ENCODE measurements at regions not wholly inside any gene's neighbourhood (a gene's known extent, or its start where the extent isn't known, plus 50 kb on each side); places are given as distances from the start of the nearest gene placed in this dataset.

DNA sequence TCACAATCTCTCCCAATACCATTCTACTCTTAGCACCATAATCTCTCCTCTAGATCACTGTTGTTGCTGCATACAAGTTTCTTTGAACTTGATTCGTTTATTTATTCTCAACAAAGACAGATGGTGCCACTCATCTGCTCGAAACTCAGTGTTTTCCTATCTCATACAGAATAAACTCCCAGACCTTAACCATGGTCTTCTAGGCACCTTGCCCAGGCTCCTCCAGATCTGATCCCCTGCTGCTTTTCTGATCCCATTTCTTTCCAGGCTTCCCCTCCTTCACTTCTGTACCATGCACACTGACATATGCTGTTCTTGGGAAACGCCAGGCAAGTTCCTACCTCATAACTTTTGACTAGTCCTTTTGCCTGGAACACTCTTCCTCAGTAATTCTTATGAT is 645.7 kb downstream of the DNAJB9 start:
- TF ChIP-seq EZH2 (IDR thresholded peaks at IDR 0.05; ENCODE audit: low read length, unreplicated experiment) = no peak
- H3K9ac ChIP-seq (ENCODE audit: low read length) = no peak overlapping the region
- no peaks in the 10 kb centered on the region for H3K36me3 ChIP-seq (ENCODE audit: low read depth, low read length)
- no peak overlapping the region for H2AFZ ChIP-seq (ENCODE audit: low read length)
- H3K79me2 ChIP-seq (ENCODE audit: low read length) = no peaks in the 10 kb centered on the region
- no peak for ATAC-seq
- H3F3A ChIP-seq (ENCODE audit: low read length, unreplicated experiment) = no peaks in the 10 kb centered on the region
- DNase-seq = no peak
- BruUV-seq (replicated peaks) = no TSS peak
- no peaks in the 10 kb centered on the region for H3K27me3 ChIP-seq (ENCODE audit: low read length)
- CTCF ChIA-PET = no interaction called here
- POLR2A ChIA-PET (ENCODE audit: unreplicated experiment) = no interaction called here
- no peaks in the 10 kb centered on the region for H3K9me2 ChIP-seq (replicated peaks; ENCODE audit: low read length)
- intact Hi-C loops (cut with micrococcal nuclease) = no loop called here
- H3K4me2 ChIP-seq (ENCODE audit: low read length) = no peak overlapping the region
- no peak overlapping the region for H3K4me3 ChIP-seq (ENCODE audit: low read length)
- H4K20me1 ChIP-seq (ENCODE audit: low read length) = no peaks in the 10 kb centered on the region
- H3K27ac ChIP-seq (ENCODE audit: low read length) = no peak overlapping the region
- H3K9me3 ChIP-seq (ENCODE audit: low read length) = no peaks in the 10 kb centered on the region
- H3K4me1 ChIP-seq (ENCODE audit: insufficient read depth, low read length) = no peaks in the 10 kb centered on the region

DNA sequence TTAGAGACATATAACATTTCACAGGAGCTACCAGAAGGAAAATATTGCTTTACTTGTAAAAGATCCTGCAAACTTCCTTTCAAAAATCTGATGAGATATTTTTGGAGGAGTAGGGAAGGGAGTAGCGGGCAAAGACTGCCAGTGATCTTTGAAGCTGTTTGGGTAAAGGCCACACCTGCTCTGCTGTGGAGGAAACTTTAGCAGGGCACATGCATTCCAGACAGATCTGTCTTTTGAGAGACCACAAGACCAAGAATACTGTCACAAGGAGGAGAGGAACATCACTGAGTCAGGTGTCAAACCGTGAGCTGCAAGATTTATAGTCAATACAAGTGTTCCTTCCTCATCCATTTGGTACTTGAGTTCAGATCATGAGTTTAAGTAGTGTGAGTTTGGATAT is 654.4 kb downstream of the DNAJB9 start:
- Histone ChIP-seq H2AFZ (ENCODE audit: low read length) (no peak overlapping the region), H3K4me3 (ENCODE audit: low read length) (no peak overlapping the region), H3K79me2 (ENCODE audit: low read length) (no peaks in the 10 kb centered on the region), H3K27me3 (ENCODE audit: low read length) (no peaks in the 10 kb centered on the region), H3F3A (ENCODE audit: low read length, unreplicated experiment) (no peaks in the 10 kb centered on the region), H3K27ac (ENCODE audit: low read length) (no peak overlapping the region), H3K9me2 (replicated peaks; ENCODE audit: low read length) (no peaks in the 10 kb centered on the region), H4K20me1 (ENCODE audit: low read length) (no peaks in the 10 kb centered on the region), H3K9me3 (ENCODE audit: low read length) (no peaks in the 10 kb centered on the region), H3K36me3 (ENCODE audit: low read depth, low read length) (no peaks in the 10 kb centered on the region), H3K9ac (ENCODE audit: low read length) (no peak overlapping the region), H3K4me2 (ENCODE audit: low read length) (no peak overlapping the region), H3K4me1 (ENCODE audit: insufficient read depth, low read length) (no peaks in the 10 kb centered on the region)
- BruUV-seq (replicated peaks) = no TSS peak
- ATAC-seq = no peak
- no peak for DNase-seq
- ChIA-PET CTCF (no interaction called here), POLR2A (ENCODE audit: unreplicated experiment) (no interaction called here)
- TF ChIP-seq, protein P1, sequence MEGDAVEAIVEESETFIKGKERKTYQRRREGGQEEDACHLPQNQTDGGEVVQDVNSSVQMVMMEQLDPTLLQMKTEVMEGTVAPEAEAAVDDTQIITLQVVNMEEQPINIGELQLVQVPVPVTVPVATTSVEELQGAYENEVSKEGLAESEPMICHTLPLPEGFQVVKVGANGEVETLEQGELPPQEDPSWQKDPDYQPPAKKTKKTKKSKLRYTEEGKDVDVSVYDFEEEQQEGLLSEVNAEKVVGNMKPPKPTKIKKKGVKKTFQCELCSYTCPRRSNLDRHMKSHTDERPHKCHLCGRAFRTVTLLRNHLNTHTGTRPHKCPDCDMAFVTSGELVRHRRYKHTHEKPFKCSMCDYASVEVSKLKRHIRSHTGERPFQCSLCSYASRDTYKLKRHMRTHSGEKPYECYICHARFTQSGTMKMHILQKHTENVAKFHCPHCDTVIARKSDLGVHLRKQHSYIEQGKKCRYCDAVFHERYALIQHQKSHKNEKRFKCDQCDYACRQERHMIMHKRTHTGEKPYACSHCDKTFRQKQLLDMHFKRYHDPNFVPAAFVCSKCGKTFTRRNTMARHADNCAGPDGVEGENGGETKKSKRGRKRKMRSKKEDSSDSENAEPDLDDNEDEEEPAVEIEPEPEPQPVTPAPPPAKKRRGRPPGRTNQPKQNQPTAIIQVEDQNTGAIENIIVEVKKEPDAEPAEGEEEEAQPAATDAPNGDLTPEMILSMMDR (conservative IDR thresholded peaks at IDR 0.05; ENCODE audit: low read depth, low read length) = no peak
- TF ChIP-seq EZH2 (IDR thresholded peaks at IDR 0.05; ENCODE audit: low read length, unreplicated experiment) (no peak), EZH2phosphoT487 (IDR thresholded peaks at IDR 0.05; ENCODE audit: borderline replicate concordance, low read length) (no peak)
- intact Hi-C loops (cut with micrococcal nuclease) = no loop called here

DNA sequence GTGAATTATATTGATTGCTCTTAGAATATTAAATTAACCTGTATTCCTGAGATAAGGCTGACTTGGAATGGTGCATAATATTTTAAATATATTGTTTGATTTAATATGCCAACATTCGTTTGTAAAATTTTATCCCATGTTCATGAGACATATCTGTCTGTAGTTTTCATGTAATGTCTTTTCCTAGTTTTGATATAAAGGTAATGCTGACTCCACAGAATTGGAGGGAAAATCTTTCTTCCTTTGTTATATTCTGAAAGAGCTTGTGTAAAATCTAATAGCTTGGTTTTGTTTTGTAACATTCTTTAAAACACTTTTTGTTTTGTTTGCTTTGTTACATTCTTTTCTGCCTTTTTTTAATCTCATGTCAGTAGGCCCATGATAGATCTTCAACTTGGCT is 657.0 kb downstream of the DNAJB9 start:
- no peaks in the 10 kb centered on the region for H4K20me1 ChIP-seq (ENCODE audit: low read length)
- no peak overlapping the region for H3K4me3 ChIP-seq (ENCODE audit: low read length)
- ChIA-PET CTCF (no interaction called here), POLR2A (ENCODE audit: unreplicated experiment) (no interaction called here)
- no peak for DNase-seq
- ATAC-seq = no peak
- no peak overlapping the region for H2AFZ ChIP-seq (ENCODE audit: low read length)
- H3K9me2 ChIP-seq (replicated peaks; ENCODE audit: low read length) = no peaks in the 10 kb centered on the region
- H3K4me2 ChIP-seq (ENCODE audit: low read length) = no peak overlapping the region
- no peak overlapping the region for H3K27ac ChIP-seq (ENCODE audit: low read length)
- H3K27me3 ChIP-seq (ENCODE audit: low read length) = no peaks in the 10 kb centered on the region
- no peaks in the 10 kb centered on the region for H3K79me2 ChIP-seq (ENCODE audit: low read length)
- no peak overlapping the region for H3K9ac ChIP-seq (ENCODE audit: low read length)
- no peaks in the 10 kb centered on the region for H3K9me3 ChIP-seq (ENCODE audit: low read length)
- no TSS peak for BruUV-seq (replicated peaks)
- intact Hi-C loops (cut with micrococcal nuclease) = no loop called here
- no peaks in the 10 kb centered on the region for H3K36me3 ChIP-seq (ENCODE audit: low read depth, low read length)
- no peaks in the 10 kb centered on the region for H3F3A ChIP-seq (ENCODE audit: low read length, unreplicated experiment)
- TF ChIP-seq EZH2 (IDR thresholded peaks at IDR 0.05; ENCODE audit: low read length, unreplicated experiment) = no peak
- TF ChIP-seq, protein P1 (conservative IDR thresholded peaks at IDR 0.05; ENCODE audit: low read depth, low read length) = no peak
- no peak for TF ChIP-seq EZH2phosphoT487 (IDR thresholded peaks at IDR 0.05; ENCODE audit: borderline replicate concordance, low read length)
- no peaks in the 10 kb centered on the region for H3K4me1 ChIP-seq (ENCODE audit: insufficient read depth, low read length)

Measured in PC-3 (cell line).